Activated gamma-delta T cell treated with anti-CD3 and anti-CD28 coated beads, Interleukin-2, amount 50 U/mL, for 16 hours (primary cell): ENCODE measurements at regions not wholly inside any gene's neighbourhood (a gene's known extent, or its start where the extent isn't known, plus 50 kb on each side); places are given as distances from the start of the nearest gene placed in this dataset.
"Not testable (repeated sequence)": the region's sequence is repeated elsewhere in the genome, so short reads cannot be mapped to it uniquely, and the experiment has no call there.

Source experiments
- DNase-seq: peaks from one replicate; pipeline ENCODE4 v3.0.0-alpha.2; 2020; ENCODE audit warnings: low read depth

- not testable (repeated sequence) for DNase-seq
Observed at GRCh38 chr17:77290759-77291558, 150.2 kb downstream of the SEC14L1 start.

- no peak for DNase-seq
Observed at GRCh38 chr17:77291591-77292386, 151.0 kb downstream of the SEC14L1 start.

GRCh38 chr17:77294761-77295160 is 154.0 kb downstream of the SEC14L1 start:
- DNase-seq = no peak

- DNase-seq = no peak
Observed at GRCh38 chr17:77295241-77295853, 154.6 kb downstream of the SEC14L1 start.

- no peak for DNase-seq
Observed at GRCh38 chr17:77296769-77297409, 156.1 kb downstream of the SEC14L1 start.

GRCh38 chr17:77297693-77298666 is 157.2 kb downstream of the SEC14L1 start:
- DNase-seq = no peak

GRCh38 chr17:77298811-77299210 is 158.0 kb downstream of the SEC14L1 start:
- DNase-seq = no peak

- DNase-seq = no peak
Observed at GRCh38 chr17:77299256-77300015, 158.7 kb downstream of the SEC14L1 start.

GRCh38 chr17:77300016-77300686 is 159.4 kb downstream of the SEC14L1 start:
- DNase-seq = no peak

GRCh38 chr17:77301694-77302266 is 161.0 kb downstream of the SEC14L1 start:
- DNase-seq = no peak

- no peak for DNase-seq
Observed at GRCh38 chr17:77302682-77303081, 161.9 kb downstream of the SEC14L1 start.

- DNase-seq = no peak
Observed at GRCh38 chr17:77303620-77304019, 162.9 kb downstream of the SEC14L1 start.

GRCh38 chr17:77304051-77304745 is 163.4 kb downstream of the SEC14L1 start:
- DNase-seq = no peak

GRCh38 chr17:77304746-77305473 is 164.1 kb downstream of the SEC14L1 start:
- no peak for DNase-seq

- DNase-seq = no peak
Observed at GRCh38 chr17:77306048-77306789, 165.4 kb downstream of the SEC14L1 start.

GRCh38 chr17:77306790-77307478 is 166.2 kb downstream of the SEC14L1 start:
- DNase-seq = no peak
